Lower lobe of right lung (tissue), 2 donors: ENCODE measurements at regions not wholly inside any gene's neighbourhood (a gene's known extent, or its start where the extent isn't known, plus 50 kb on each side); places are given as distances from the start of the nearest gene placed in this dataset.
"Not testable (repeated sequence)": the region's sequence is repeated elsewhere in the genome, so short reads cannot be mapped to it uniquely, and the experiment has no call there.

Experiments
- ATAC-seq, 2 donors: fragments of 200-7000 bp; cut with Tn5 transposase; one replicate each; pipeline ENCODE4 v1.9.1; 2020 to 2022; ENCODE audit warnings: mild to moderate bottlenecking in 2 of 2, moderate library complexity in 2 of 2
- DNase-seq: peaks from one replicate; pipeline ENCODE4 v3.0.0-alpha.2; 2020
- H3K27ac ChIP-seq: fragments of 200-600 bp; one replicate; pipeline ENCODE4 v1.8.0; 2022
- H3K27me3 ChIP-seq: fragments of 200-600 bp; one replicate; pipeline ENCODE4 v1.8.0; 2022; ENCODE audit warnings: low read depth
- H3K36me3 ChIP-seq: fragments of 200-600 bp; one replicate; pipeline ENCODE4 v1.8.0; 2022; ENCODE audit warnings: mild to moderate bottlenecking
- H3K4me1 ChIP-seq: fragments of 200-600 bp; one replicate; pipeline ENCODE4 v1.8.0; 2022
- H3K4me3 ChIP-seq: fragments of 200-600 bp; one replicate; pipeline ENCODE4 v1.8.0; 2022; ENCODE audit warnings: mild to moderate bottlenecking
- H3K9me3 ChIP-seq: fragments of 200-600 bp; one replicate; pipeline ENCODE4 v1.8.0; 2022
- intact Hi-C: fragments of 100-400 bp; cut with DNase I; formaldehyde crosslinking; loops from one replicate; pipeline ENCODE4 v1.11.0; 2022
- TF ChIP-seq, protein P1 (sequence below): fragments of 200-600 bp; IDR thresholded peaks from one replicate; pipeline ENCODE4 v1.8.0; 2022; ENCODE audit warnings: antibody characterized with exemption, mild to moderate bottlenecking
- donor health status: DM: no; HTN: yes; CAD: no; lungs with severe emphysema.

DNA sequence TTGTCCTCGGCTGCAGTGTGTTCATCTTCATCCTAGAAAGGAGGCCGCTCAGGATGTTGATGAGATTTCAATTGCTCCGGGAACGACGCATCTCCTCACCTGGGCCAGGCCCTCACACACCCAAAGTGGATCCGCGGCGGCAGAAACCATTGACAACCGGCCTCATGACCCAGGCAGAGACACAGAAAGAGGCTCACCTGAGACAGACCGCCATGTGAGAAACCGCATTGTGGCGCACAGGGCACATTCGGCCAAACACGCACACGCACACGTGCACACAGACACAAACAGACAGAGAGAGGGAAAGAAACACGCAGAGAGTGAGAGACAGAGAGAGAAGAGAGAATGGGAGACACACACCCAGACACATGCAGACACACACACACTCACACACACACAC lies 3879.3 kb downstream of the SRGAP2C start:
- H3K4me3 ChIP-seq, DNase-seq, H3K4me1 ChIP-seq, H3K27ac ChIP-seq, H3K27me3 ChIP-seq, intact Hi-C loops, ATAC-seq, H3K36me3 ChIP-seq: not testable (repeated sequence)
- H3K9me3 ChIP-seq: peaks cover 18% of the 10 kb centered on the region

DNA sequence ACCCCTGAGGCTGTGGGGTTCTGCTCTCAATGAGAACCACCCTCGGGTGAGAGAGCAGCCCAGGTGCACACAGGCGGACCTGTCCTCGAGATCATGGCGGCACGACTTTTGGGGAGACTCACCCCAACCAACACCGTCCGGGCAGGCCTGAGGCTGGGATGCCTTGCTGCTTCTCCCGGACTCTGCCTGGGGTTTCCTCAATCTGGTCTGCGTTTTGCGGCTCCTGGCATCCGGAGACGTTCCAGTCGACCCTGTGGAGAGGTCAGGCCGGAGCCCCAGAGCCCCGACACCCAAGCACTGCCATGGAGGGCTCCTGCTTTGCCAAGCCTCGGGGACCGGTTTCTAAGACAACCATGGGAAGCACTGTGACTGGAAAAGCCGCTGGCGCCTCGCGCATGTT lies 3879.7 kb downstream of the SRGAP2C start:
- no peaks in the 10 kb centered on the region for H3K27me3 ChIP-seq
- ATAC-seq (no peak), DNase-seq (no peak)
- TF ChIP-seq, protein P1, sequence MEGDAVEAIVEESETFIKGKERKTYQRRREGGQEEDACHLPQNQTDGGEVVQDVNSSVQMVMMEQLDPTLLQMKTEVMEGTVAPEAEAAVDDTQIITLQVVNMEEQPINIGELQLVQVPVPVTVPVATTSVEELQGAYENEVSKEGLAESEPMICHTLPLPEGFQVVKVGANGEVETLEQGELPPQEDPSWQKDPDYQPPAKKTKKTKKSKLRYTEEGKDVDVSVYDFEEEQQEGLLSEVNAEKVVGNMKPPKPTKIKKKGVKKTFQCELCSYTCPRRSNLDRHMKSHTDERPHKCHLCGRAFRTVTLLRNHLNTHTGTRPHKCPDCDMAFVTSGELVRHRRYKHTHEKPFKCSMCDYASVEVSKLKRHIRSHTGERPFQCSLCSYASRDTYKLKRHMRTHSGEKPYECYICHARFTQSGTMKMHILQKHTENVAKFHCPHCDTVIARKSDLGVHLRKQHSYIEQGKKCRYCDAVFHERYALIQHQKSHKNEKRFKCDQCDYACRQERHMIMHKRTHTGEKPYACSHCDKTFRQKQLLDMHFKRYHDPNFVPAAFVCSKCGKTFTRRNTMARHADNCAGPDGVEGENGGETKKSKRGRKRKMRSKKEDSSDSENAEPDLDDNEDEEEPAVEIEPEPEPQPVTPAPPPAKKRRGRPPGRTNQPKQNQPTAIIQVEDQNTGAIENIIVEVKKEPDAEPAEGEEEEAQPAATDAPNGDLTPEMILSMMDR: no peak
- H3K9me3 ChIP-seq: peaks cover 20% of the 10 kb centered on the region
- intact Hi-C loops: no loop called here
- no peaks in the 10 kb centered on the region for H3K36me3 ChIP-seq
- H3K27ac ChIP-seq: no peak overlapping the region
- H3K4me1 ChIP-seq: no peaks in the 10 kb centered on the region
- H3K4me3 ChIP-seq: no peak overlapping the region

DNA sequence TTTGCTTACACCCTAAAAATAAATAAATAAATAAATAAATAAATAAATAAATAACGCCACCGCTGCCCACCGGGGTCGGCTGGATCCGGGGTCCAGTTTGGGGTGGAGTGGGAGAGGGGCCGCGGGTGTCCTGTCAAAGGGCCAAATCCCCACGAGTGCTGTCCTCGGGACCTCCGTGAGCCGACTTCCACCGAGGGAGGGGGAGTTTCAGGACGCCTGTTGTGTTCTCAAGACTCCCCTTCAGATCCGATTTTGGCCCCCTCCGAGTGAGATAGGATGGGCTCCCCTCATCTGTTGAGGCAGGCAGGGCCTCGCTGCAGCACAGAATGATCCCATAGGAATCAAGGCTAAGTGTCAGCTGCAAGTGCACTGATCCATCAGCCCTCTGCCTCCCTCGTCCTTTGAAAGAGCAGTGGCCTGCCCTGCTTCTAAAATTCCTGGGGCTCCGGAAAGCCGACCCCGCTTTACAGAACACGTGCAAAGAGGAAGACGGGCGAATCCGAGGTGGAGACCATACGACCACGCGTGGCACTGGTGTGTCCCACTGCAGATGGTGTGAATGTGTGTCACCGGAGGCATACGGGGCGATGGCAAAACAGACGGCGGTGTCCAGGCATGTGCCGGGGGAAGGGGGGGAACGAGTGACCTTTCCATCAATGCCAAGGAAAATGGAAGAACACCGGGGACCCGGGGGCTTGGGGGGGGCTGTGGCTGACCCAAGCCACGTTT lies 3880.5 kb downstream of the SRGAP2C start:
- ATAC-seq: no peak
- intact Hi-C loops: no loop called here
- H3K36me3 ChIP-seq: no peaks in the 10 kb centered on the region
- H3K9me3 ChIP-seq: peaks cover 20% of the 10 kb centered on the region
- DNase-seq: no peak
- H3K4me3 ChIP-seq: no peak overlapping the region
- H3K27me3 ChIP-seq: no peaks in the 10 kb centered on the region
- TF ChIP-seq, protein P1: no peak
- no peaks in the 10 kb centered on the region for H3K4me1 ChIP-seq
- no peak overlapping the region for H3K27ac ChIP-seq

DNA sequence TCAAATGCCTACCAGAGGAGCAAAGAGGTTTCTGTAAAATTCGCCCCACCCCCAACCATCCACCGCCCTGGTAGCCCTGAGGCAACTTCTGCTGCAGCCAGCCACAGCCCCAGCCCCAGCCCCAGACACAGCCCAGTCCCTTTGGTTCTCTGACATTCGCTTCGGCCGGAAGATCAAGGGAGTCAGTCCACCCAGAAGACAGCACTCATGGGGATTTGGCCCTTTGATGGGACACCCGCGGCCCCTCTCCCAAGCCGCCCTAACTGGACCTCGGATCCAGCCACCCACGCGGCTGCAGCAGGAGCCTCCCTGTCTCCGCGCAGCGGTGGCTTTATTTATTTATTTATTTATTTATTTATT lies 3881.0 kb downstream of the SRGAP2C start:
- Histone ChIP-seq H3K36me3 (no peaks in the 10 kb centered on the region), H3K4me1 (no peaks in the 10 kb centered on the region), H3K4me3 (no peak overlapping the region), H3K27me3 (no peaks in the 10 kb centered on the region), H3K27ac (no peak overlapping the region), H3K9me3 (peaks cover 20% of the 10 kb centered on the region)
- TF ChIP-seq, protein P1: no peak
- DNase-seq (no peak), ATAC-seq (no peak)
- intact Hi-C loops: no loop called here

DNA sequence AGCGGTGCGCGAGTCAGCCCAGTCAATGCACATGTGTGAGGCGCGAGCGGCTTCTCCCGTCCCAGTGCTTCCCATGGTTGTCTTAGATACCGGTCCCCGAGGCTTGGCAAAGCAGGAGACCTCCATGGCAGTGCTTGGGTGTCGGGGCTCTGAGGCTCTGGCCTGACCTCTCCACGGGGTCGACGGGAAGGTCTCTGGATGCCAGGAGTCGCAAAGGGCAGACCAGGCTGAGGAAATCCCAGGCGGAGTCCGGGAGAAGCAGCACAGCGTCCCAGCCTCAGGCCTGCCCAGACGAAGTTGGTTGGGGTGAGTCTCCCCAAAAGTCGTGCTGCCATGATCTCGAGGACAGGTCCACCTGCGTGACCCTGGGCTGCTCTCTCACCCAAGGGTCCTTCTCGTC lies 3881.6 kb downstream of the SRGAP2C start:
- intact Hi-C loops: no loop called here
- DNase-seq (no peak), ATAC-seq (no peak)
- Histone ChIP-seq H3K4me1 (no peaks in the 10 kb centered on the region), H3K9me3 (peaks cover 23% of the 10 kb centered on the region), H3K36me3 (no peaks in the 10 kb centered on the region), H3K27ac (no peak overlapping the region), H3K27me3 (no peaks in the 10 kb centered on the region), H3K4me3 (no peak overlapping the region)
- TF ChIP-seq, protein P1: no peak

DNA sequence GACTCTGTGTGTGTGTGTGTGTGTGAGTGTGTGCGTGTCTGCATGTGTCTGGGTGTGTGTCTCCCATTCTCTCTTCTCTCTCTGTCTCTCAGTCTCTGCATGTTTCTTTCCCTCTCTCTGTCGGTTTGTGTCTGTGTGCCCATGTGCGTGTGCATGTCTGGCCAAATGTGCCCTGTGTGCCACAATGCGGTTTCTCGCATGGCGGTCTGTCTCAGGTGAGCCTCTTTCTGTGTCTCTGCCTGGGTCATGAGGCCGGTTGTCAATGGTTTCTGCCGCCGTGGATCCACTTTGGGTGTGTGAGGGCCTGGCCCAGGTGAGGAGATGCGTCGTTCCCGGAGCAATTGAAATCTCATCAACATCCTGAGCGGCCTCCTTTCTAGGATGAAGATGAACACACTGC lies 3882.1 kb downstream of the SRGAP2C start:
- H3K36me3 ChIP-seq, H3K27ac ChIP-seq, H3K27me3 ChIP-seq, H3K4me3 ChIP-seq, H3K4me1 ChIP-seq, ATAC-seq, intact Hi-C loops, DNase-seq: not testable (repeated sequence)
- H3K9me3 ChIP-seq: peaks cover 28% of the 10 kb centered on the region
